GM12878 (cell line): ENCODE measurements at regions not wholly inside any gene's neighbourhood (a gene's known extent, or its start where the extent isn't known, plus 50 kb on each side); places are given as distances from the start of the nearest gene placed in this dataset.

Experiments
- CTCF ChIP-seq, 3 experiments: IDR thresholded peaks in 2 of 3; conservative IDR thresholded peaks in 1 of 3; 2 replicates each; pipeline ENCODE4 v1.5.1; 2011; ENCODE audit warnings: low read depth in 3 of 3, low read length in 3 of 3, mild to moderate bottlenecking in 3 of 3, control low read depth in 2 of 3, moderate library complexity in 2 of 3, inconsistent platforms in 1 of 3, mixed read lengths in 1 of 3; ENCODE audit not compliant: control insufficient read depth in 2 of 3, insufficient read depth in 1 of 3; ENCODE audit errors: extremely low read depth in 1 of 3
- EZH2 ChIP-seq: IDR thresholded peaks from 2 replicates; pipeline ENCODE4 v1.6.1; 2012; ENCODE audit warnings: low read depth, mild to moderate bottlenecking, control low read depth, inconsistent platforms, low read length, borderline replicate concordance; ENCODE audit not compliant: control insufficient read depth
- POLR2A ChIP-seq: IDR thresholded peaks from 2 replicates; pipeline ENCODE4 v1.6.1; 2011; ENCODE audit warnings: low read depth, mild to moderate bottlenecking, low read length
- SMAD5 ChIP-seq: IDR thresholded peaks from 2 replicates; pipeline ENCODE4 v1.6.1; 2016; ENCODE audit warnings: antibody characterized with exemption, low read depth
- WRNIP1 ChIP-seq: IDR thresholded peaks from 2 replicates; pipeline ENCODE4 v1.6.1; 2011; ENCODE audit warnings: low read depth, low read length, improper control_type of control experiment, borderline replicate concordance

DNA sequence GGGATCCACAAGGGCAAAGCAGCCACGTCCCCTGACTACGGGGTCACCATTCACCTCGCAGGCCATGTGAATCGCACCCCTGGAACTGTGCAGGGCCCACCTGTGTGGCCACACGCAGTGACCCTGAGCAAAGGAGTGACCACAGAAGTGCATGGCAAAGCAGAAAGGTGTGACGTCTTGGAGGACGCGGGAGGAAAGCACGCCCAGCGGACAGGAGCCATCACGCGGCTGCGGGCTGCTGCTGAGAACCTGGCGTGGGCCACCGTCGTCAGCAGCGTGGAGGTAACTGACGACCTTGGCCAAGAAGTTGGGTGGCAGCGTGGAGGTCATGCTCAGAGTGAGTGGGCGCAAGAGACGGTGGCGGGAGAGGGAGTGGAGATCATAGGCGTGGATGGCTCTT lies 76.7 kb upstream of the C1orf174 start:
- TF ChIP-seq POLR2A (no peak), EZH2 (no peak), CTCF (IDR thresholded peaks at IDR 0.05 in 2 of 3, conservative IDR thresholded peaks at IDR 0.05 in 1 of 3; ENCODE audit: control insufficient read depth in 2 of 3, extremely low read depth in 1 of 3, insufficient read depth in 1 of 3, low read depth in 3 of 3, low read length in 3 of 3) (no peak), SMAD5 (no peak), WRNIP1 (no peak)
